ENCODE measurements at regions not wholly inside any gene's neighbourhood (a gene's known extent, or its start where the extent isn't known, plus 50 kb on each side); places are given as distances from the start of the nearest gene placed in this dataset.
"Not testable (repeated sequence)": the region's sequence is repeated elsewhere in the genome, so short reads cannot be mapped to it uniquely, and the experiment has no call there.

DNA sequence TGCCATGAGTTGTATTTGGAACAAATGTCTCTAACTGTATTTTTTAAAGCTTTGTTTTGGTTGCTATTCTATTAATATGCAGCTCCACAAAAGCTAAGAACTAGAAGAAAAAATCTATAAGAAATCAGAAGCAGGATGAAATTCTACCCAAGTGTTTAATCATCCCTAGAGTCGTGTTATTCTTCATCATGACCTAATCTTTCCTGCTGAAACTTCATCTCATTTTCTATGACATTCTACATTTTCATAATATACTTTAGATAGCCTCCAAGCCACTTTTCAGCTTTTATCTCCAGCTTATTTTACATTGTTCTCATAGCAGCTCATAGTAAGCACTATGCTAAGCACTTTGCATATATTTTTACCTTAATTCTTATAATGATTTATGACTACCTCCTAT is 302.8 kb downstream of the FOXO1 start:
- DNase-seq (no peak), ATAC-seq (no peak), FAIRE-seq (no peak)
- intact Hi-C loops (cut with DNase I) = no loop called here
- 38 to 56% methylated on average over 1 of the region's 1 CpG for WGBS, 2 donors
- H3K27ac ChIP-seq = no peak overlapping the region
- no peaks in the 10 kb centered on the region for H3K9me3 ChIP-seq
- H3K36me3 ChIP-seq = no peaks in the 10 kb centered on the region
- H3K27me3 ChIP-seq = no peaks in the 10 kb centered on the region
- no peak overlapping the region for H3K4me3 ChIP-seq
- TF ChIP-seq, protein P1, sequence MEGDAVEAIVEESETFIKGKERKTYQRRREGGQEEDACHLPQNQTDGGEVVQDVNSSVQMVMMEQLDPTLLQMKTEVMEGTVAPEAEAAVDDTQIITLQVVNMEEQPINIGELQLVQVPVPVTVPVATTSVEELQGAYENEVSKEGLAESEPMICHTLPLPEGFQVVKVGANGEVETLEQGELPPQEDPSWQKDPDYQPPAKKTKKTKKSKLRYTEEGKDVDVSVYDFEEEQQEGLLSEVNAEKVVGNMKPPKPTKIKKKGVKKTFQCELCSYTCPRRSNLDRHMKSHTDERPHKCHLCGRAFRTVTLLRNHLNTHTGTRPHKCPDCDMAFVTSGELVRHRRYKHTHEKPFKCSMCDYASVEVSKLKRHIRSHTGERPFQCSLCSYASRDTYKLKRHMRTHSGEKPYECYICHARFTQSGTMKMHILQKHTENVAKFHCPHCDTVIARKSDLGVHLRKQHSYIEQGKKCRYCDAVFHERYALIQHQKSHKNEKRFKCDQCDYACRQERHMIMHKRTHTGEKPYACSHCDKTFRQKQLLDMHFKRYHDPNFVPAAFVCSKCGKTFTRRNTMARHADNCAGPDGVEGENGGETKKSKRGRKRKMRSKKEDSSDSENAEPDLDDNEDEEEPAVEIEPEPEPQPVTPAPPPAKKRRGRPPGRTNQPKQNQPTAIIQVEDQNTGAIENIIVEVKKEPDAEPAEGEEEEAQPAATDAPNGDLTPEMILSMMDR (IDR thresholded peaks at IDR 0.05) = no peak
- H3K4me1 ChIP-seq = no peaks in the 10 kb centered on the region

DNA sequence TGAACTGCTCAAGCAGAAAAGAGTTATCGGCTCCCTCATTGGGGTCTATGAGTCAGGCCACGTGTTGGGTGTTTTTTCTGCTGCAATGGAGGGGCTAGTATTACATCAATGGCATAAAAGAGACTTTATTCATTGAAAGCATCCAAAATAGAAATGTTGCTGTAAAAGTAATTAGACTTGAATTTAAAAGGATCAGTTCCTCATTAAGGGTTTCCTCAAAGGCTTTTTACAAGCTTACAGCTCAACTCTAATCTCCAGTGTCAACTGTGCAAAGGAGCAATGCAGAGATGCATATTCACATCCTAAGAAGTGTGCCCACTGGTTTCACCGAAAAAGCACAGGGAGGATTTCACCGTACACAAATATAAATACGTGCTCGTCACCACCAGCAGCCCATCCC is 300.3 kb downstream of the FOXO1 start:
- ATAC-seq (no peak), DNase-seq (no peak), FAIRE-seq (no peak)
- Histone ChIP-seq H3K4me1 (no peaks in the 10 kb centered on the region), H3K27ac (no peak overlapping the region), H3K9me3 (no peaks in the 10 kb centered on the region), H3K4me3 (no peak overlapping the region), H3K36me3 (no peaks in the 10 kb centered on the region), H3K27me3 (no peaks in the 10 kb centered on the region)
- TF ChIP-seq, protein P1 (IDR thresholded peaks at IDR 0.05) = no peak
- intact Hi-C loops (cut with DNase I) = no loop called here
- WGBS, 2 donors = 91 to 93% methylated on average over 6 of the region's 6 CpGs

DNA sequence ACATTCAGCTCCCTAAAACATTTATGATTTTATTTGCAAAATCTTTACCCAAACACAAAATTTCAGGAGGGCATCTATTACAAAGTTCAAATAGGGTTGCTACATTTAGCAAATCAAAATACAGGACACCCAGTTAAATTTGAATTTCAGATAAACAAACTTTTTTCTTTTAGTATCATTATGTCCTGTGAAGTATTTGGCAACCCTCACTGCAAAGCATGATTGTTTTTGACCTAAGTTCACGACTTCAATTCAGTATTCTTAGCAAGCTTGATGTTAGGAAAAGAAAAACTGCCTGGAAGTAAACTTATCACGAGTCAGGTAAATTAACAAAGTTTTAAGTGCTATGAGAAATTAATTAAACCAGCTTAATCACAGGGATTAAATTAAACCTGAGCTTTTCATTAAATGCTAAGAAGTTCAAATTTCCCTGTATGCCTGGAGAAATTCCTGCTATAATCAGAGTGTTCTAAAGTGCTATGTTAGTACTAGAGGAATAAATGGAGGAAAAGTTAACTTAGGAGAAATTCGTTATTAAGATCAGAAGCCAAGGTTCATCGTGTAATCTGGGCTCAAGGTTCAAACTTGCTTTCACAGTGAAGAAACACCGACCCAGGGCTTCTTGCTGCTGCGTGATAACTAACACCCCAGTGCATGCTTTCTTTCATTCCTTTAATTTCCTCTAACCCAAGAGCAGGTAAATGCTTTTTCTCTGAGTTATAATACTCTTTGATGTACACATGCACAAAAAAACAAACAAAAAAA is 298.1 kb downstream of the FOXO1 start:
- H3K4me3 ChIP-seq = no peak overlapping the region
- no peak for ATAC-seq

DNA sequence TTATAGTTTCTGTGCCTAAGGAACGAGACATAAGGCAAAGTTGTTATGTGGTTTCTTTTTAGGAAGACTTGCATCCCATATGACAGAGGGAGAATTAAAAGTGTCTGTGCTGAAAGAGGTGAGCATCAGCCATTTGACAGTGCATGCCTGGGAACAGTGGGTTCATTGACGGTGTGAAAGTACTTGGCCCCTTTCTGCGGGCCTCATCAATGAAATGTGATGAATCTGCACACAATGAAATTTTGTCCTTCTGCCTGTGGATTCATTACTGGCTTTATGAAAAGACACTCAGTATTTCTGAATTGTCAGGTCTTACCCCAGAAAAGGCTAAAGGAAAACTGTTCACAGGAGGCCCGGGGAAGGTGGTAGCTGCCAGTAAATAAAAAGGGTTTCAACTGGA is 295.8 kb downstream of the FOXO1 start:
- intact Hi-C loops (cut with DNase I) = no loop called here
- 88% methylated on average over 4 of the region's 4 CpGs for WGBS, 2 donors
- Histone ChIP-seq H3K27ac (no peak overlapping the region), H3K36me3 (no peaks in the 10 kb centered on the region), H3K27me3 (no peaks in the 10 kb centered on the region), H3K9me3 (no peaks in the 10 kb centered on the region), H3K4me3 (no peak overlapping the region), H3K4me1 (no peaks in the 10 kb centered on the region)
- FAIRE-seq = no peak
- TF ChIP-seq, protein P1 (IDR thresholded peaks at IDR 0.05) = no peak
- ATAC-seq = no peak
- no peak for DNase-seq

More for the DNA sequence above, 298.1 kb downstream of the FOXO1 start:
- TF ChIP-seq, protein P1 (IDR thresholded peaks at IDR 0.05) = no peak
- no peak overlapping the region for H3K27ac ChIP-seq
- H3K9me3 ChIP-seq = no peaks in the 10 kb centered on the region
- H3K36me3 ChIP-seq = no peaks in the 10 kb centered on the region
- FAIRE-seq (no peak), DNase-seq (no peak)
- no peaks in the 10 kb centered on the region for H3K27me3 ChIP-seq
- intact Hi-C loops (cut with DNase I) = no loop called here
- H3K4me1 ChIP-seq = no peaks in the 10 kb centered on the region
- WGBS, 2 donors = 41 to 47% methylated on average over 6 of the region's 6 CpGs

DNA sequence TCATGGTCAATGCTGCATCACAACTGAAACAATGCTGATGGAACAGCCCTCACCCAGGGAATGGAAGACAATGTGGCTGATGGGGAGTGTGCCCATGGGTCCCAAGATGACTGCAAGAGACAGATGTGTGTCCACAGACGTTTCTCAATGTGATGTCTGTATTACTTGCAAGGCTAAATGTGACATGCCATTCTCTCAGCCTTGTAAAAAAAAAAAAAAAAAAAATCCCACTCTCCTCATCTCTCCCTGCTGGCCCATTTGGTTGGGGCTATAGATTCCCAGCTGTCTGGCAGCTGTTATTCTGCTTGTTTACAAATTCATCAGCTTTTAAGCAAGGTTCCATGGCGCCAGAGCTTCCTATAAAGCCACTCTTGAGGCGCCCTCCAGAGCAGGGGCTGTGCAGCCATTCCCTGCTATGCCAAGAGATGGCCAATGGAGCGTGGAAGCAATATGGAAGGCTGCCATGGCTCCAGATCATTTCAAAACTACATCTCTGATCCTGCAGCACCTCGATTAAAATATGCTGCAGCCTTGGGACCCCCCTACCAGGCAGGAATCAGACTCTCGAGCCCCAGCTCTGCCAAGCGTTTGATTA is 294.8 kb downstream of the FOXO1 start:
- FAIRE-seq (no peak), ATAC-seq (no peak), DNase-seq (no peak)
- no peaks in the 10 kb centered on the region for H3K4me1 ChIP-seq
- no peaks in the 10 kb centered on the region for H3K36me3 ChIP-seq
- H3K27ac ChIP-seq = no peak overlapping the region
- no peaks in the 10 kb centered on the region for H3K9me3 ChIP-seq
- 85 to 86% methylated on average over 7 of the region's 7 CpGs for WGBS, 2 donors
- TF ChIP-seq, protein P1 (IDR thresholded peaks at IDR 0.05) = no peak
- intact Hi-C loops (cut with DNase I) = no loop called here
- no peak overlapping the region for H3K4me3 ChIP-seq
- H3K27me3 ChIP-seq = no peaks in the 10 kb centered on the region

DNA sequence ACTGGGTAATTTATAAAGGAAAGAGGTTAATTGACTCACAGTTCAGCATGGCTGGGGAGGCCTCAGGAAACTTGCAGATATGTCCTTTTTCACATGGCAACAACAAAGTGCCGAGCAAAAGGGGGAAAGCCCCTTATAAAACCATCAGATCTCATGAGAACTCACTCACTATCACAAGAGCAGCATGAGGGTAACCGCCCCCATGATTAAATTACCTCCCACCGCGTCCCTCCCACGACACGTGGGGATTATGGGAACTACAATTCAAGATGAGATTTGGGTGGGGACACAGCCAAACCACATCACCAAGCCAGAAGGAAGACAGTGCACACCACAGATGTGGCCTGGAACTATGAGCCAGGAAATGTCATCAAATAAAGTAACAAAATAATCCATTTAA is 292.8 kb downstream of the FOXO1 start:
- 83 to 92% methylated on average over 6 of the region's 6 CpGs for WGBS, 2 donors
- H3K27me3 ChIP-seq; H3K9me3 ChIP-seq; DNase-seq; H3K36me3 ChIP-seq; H3K4me1 ChIP-seq; intact Hi-C loops (cut with DNase I); ATAC-seq; FAIRE-seq; H3K27ac ChIP-seq; H3K4me3 ChIP-seq: not testable (repeated sequence)

Measured in pancreas (tissue), 10 donors.